CD4-positive, alpha-beta T cell (primary cell): ENCODE measurements at regions not wholly inside any gene's neighbourhood (a gene's known extent, or its start where the extent isn't known, plus 50 kb on each side); places are given as distances from the start of the nearest gene placed in this dataset.

Experiments used
- ATAC-seq: fragments of 200-7000 bp; cut with Tn5 transposase; one replicate; pipeline ENCODE4 v1.10.0; 2022; ENCODE audit warnings: mild to moderate bottlenecking; ENCODE audit not compliant: poor library complexity
- CTCF ChIA-PET: fragments of 350-600 bp; sonication (Branson Sonifier 250); formaldehyde crosslinking; loops from one replicate; lab custom pipeline; 2021; ENCODE audit warnings: antibody characterized with exemption, inconsistent platforms; lab: Charles Lee
- POLR2A ChIA-PET: fragments of 350-600 bp; sonication (Branson Sonifier 250); formaldehyde crosslinking; loops from one replicate; lab custom pipeline; 2021; ENCODE audit warnings: antibody characterized with exemption, inconsistent platforms; lab: Charles Lee
- DNase-seq, 14 experiments: peaks; one replicate each; pipeline ENCODE4 v3.0.0-alpha.2; 2013 to 2020; ENCODE audit warnings: mixed read lengths in 2 of 14
- H3K27ac ChIP-seq, 2 donors: one replicate each; pipeline versions ENCODE4 v1.5.1 to v1.7.0; 2013; ENCODE audit warnings: low read length in 2 of 2, low read depth in 1 of 2, mild to moderate bottlenecking in 1 of 2
- H3K27me3 ChIP-seq, 2 experiments: 1 replicate in 1 of 2; 2 replicates in 1 of 2; pipeline versions ENCODE4 v1.6.1 to v1.7.0; 2013; ENCODE audit warnings: low read length in 2 of 2, control low read depth in 1 of 2, mild to moderate bottlenecking in 1 of 2, moderate library complexity in 1 of 2; ENCODE audit not compliant: insufficient read depth in 2 of 2, control insufficient read depth in 1 of 2
- H3K36me3 ChIP-seq: one replicate; pipeline ENCODE4 v1.6.1; 2013; ENCODE audit warnings: low read length, control low read depth; ENCODE audit not compliant: insufficient read depth
- H3K4me1 ChIP-seq: one replicate; pipeline ENCODE4 v1.6.1; 2013; ENCODE audit warnings: low read length, control low read depth; ENCODE audit not compliant: insufficient read depth
- H3K4me3 ChIP-seq: one replicate; pipeline ENCODE4 v1.5.1; 2013; ENCODE audit warnings: mild to moderate bottlenecking, low read length, moderate library complexity
- H3K9me3 ChIP-seq, 2 experiments: 1 replicate in 1 of 2; 2 replicates in 1 of 2; pipeline versions ENCODE4 v1.6.1 to v1.7.0; 2013; ENCODE audit warnings: low read length in 2 of 2, mild to moderate bottlenecking in 2 of 2, control low read depth in 1 of 2, moderate library complexity in 1 of 2; ENCODE audit not compliant: control insufficient read depth in 1 of 2, insufficient read depth in 1 of 2
- H3K27ac Mint-ChIP-seq: one replicate; pipeline ENCODE4 v1.8.0; 2020; ENCODE audit warnings: mixed read lengths
- H3K27me3 Mint-ChIP-seq: one replicate; pipeline ENCODE4 v1.8.0; 2021; ENCODE audit warnings: mixed read lengths
- H3K36me3 Mint-ChIP-seq: one replicate; pipeline ENCODE4 v1.8.0; 2021; ENCODE audit warnings: low read depth, mixed read lengths
- H3K4me1 Mint-ChIP-seq: one replicate; pipeline ENCODE4 v1.8.0; 2021; ENCODE audit warnings: low read depth, mixed read lengths
- H3K4me3 Mint-ChIP-seq: one replicate; pipeline ENCODE4 v1.8.0; 2020; ENCODE audit warnings: mild to moderate bottlenecking, mixed read lengths
- H3K9me3 Mint-ChIP-seq: one replicate; pipeline ENCODE4 v1.8.0; 2020; ENCODE audit warnings: mixed read lengths
- CTCF ChIP-seq: fragments of 200-600 bp; IDR thresholded peaks from one replicate; pipeline ENCODE4 v1.8.0; 2022; ENCODE audit warnings: antibody characterized with exemption, mild to moderate bottlenecking
- intact Hi-C, 2 experiments: fragments of 100-400 bp; cut with DNase I in 1 of 2; cut with micrococcal nuclease in 1 of 2; formaldehyde crosslinking; loops; one replicate each; pipeline versions ENCODE4 v1.15.1 to v1.9.0; 2023 to 2025; cut with DNase I, micrococcal nuclease

GRCh38 chr5:93883459-93883858 lies 142.1 kb upstream of the POU5F2 start:
- H3K27me3 Mint-ChIP-seq = no peaks in the 10 kb centered on the region
- DNase-seq = no peak
- ATAC-seq = no peak
- peaks cover 17% of the 10 kb centered on the region for H3K36me3 Mint-ChIP-seq
- H3K9me3 Mint-ChIP-seq = no peaks in the 10 kb centered on the region
- Histone ChIP-seq H3K27ac (no peak overlapping the region), H3K9me3 (no peaks in the 10 kb centered on the region), H3K27me3 (no peaks in the 10 kb centered on the region), H3K36me3 (peaks cover 4% of the 10 kb centered on the region), H3K4me1 (no peaks in the 10 kb centered on the region), H3K4me3 (no peak overlapping the region)
- peaks cover 20% of the 10 kb centered on the region for H3K4me1 Mint-ChIP-seq
- intact Hi-C loops = no loop called here
- TF ChIP-seq CTCF = no peak
- ChIA-PET CTCF (interaction anchor here (0.9 kb wide), 1 partner anchor 14 kb away, joined by 3 read pairs; no protein-coding TSS in a partner anchor), POLR2A (no interaction called here)
- no peak overlapping the region for H3K4me3 Mint-ChIP-seq
- no peak overlapping the region for H3K27ac Mint-ChIP-seq

- Mint-ChIP-seq H3K4me3 (no peak overlapping the region), H3K36me3 (peaks cover 62% of the 10 kb centered on the region), H3K27ac (no peak overlapping the region), H3K9me3 (no peaks in the 10 kb centered on the region), H3K4me1 (no peaks in the 10 kb centered on the region), H3K27me3 (no peaks in the 10 kb centered on the region)
- ATAC-seq (no peak), DNase-seq (no peak)
- no peak for TF ChIP-seq CTCF
- peaks cover 3% of the 10 kb centered on the region for H3K36me3 ChIP-seq
- H3K4me3 ChIP-seq = no peak overlapping the region
- intact Hi-C loops = no loop called here
- ChIA-PET POLR2A (no interaction called here), CTCF (no interaction called here)
- no peak overlapping the region for H3K27ac ChIP-seq
- no peaks in the 10 kb centered on the region for H3K27me3 ChIP-seq
- H3K9me3 ChIP-seq = no peaks in the 10 kb centered on the region
- H3K4me1 ChIP-seq = no peaks in the 10 kb centered on the region
Observed at GRCh38 chr5:93875693-93876092, 134.3 kb upstream of the POU5F2 start.

GRCh38 chr5:93874491-93874890 lies 133.1 kb upstream of the POU5F2 start:
- Histone ChIP-seq H3K27me3 (no peaks in the 10 kb centered on the region), H3K9me3 (no peaks in the 10 kb centered on the region), H3K4me1 (no peaks in the 10 kb centered on the region), H3K27ac (no peak overlapping the region), H3K4me3 (no peak overlapping the region), H3K36me3 (no peaks in the 10 kb centered on the region)
- ATAC-seq (no peak), DNase-seq (no peak)
- Mint-ChIP-seq H3K4me1 (no peaks in the 10 kb centered on the region), H3K27ac (no peak overlapping the region), H3K27me3 (no peaks in the 10 kb centered on the region), H3K9me3 (no peaks in the 10 kb centered on the region), H3K36me3 (peaks cover 70% of the 10 kb centered on the region), H3K4me3 (no peak overlapping the region)
- TF ChIP-seq CTCF = no peak
- intact Hi-C loops = no loop called here
- ChIA-PET CTCF (no interaction called here), POLR2A (no interaction called here)
